ENCODE measurements at regions not wholly inside any gene's neighbourhood (a gene's known extent, or its start where the extent isn't known, plus 50 kb on each side); places are given as distances from the start of the nearest gene placed in this dataset.

GRCh38 chr18:66143029-66143428 lies 392.2 kb downstream of the CDH7 start:
- no peak for DNase-seq (ENCODE audit: low read depth, low spot score)
- H3K4me3 ChIP-seq (ENCODE audit: low read depth, low read length): no peak overlapping the region
- TF ChIP-seq CTCF (IDR thresholded peaks at IDR 0.05; ENCODE audit: insufficient read depth, low read length, missing control alignments): no peak
- ChIA-PET POLR2A (no interaction called here), CTCF (no interaction called here)

- no peak for DNase-seq (ENCODE audit: low read depth, low spot score)
- ChIA-PET POLR2A (no interaction called here), CTCF (no interaction called here)
- no peak for TF ChIP-seq CTCF (IDR thresholded peaks at IDR 0.05; ENCODE audit: insufficient read depth, low read length, missing control alignments)
- H3K4me3 ChIP-seq (ENCODE audit: low read depth, low read length): no peak overlapping the region
Observed at GRCh38 chr18:66141716-66142115, 390.9 kb downstream of the CDH7 start.

- no peak for DNase-seq (ENCODE audit: low read depth, low spot score)
- no peak for TF ChIP-seq CTCF (IDR thresholded peaks at IDR 0.05; ENCODE audit: insufficient read depth, low read length, missing control alignments)
- H3K4me3 ChIP-seq (ENCODE audit: low read depth, low read length): no peak overlapping the region
- POLR2A ChIA-PET: no interaction called here
- CTCF ChIA-PET: no interaction called here
Observed at GRCh38 chr18:66138642-66139041, 387.8 kb downstream of the CDH7 start.

- H3K4me3 ChIP-seq (ENCODE audit: low read depth, low read length): no peak overlapping the region
- CTCF ChIA-PET: no interaction called here
- no peak for TF ChIP-seq CTCF (IDR thresholded peaks at IDR 0.05; ENCODE audit: insufficient read depth, low read length, missing control alignments)
- DNase-seq (ENCODE audit: low read depth, low spot score): no peak
- POLR2A ChIA-PET: no interaction called here
Observed at GRCh38 chr18:66136039-66136438, 385.2 kb downstream of the CDH7 start.

GRCh38 chr18:66129248-66129647 lies 378.4 kb downstream of the CDH7 start:
- no peak overlapping the region for H3K4me3 ChIP-seq (ENCODE audit: low read depth, low read length)
- POLR2A ChIA-PET: no interaction called here
- CTCF ChIA-PET: interaction anchor here (0.7 kb wide), 1 partner anchor 81 kb away, joined by 3 read pairs; no protein-coding TSS in a partner anchor
- no peak for TF ChIP-seq CTCF (IDR thresholded peaks at IDR 0.05; ENCODE audit: insufficient read depth, low read length, missing control alignments)
- DNase-seq (ENCODE audit: low read depth, low spot score): no peak

- no peak overlapping the region for H3K4me3 ChIP-seq (ENCODE audit: low read depth, low read length)
- no peak for TF ChIP-seq CTCF (IDR thresholded peaks at IDR 0.05; ENCODE audit: insufficient read depth, low read length, missing control alignments)
- POLR2A ChIA-PET: no interaction called here
- DNase-seq (ENCODE audit: low read depth, low spot score): no peak
- CTCF ChIA-PET: no interaction called here
Observed at GRCh38 chr18:66126266-66126665, 375.5 kb downstream of the CDH7 start.
